HL-60 (cell line): ENCODE measurements at regions not wholly inside any gene's neighbourhood (a gene's known extent, or its start where the extent isn't known, plus 50 kb on each side); places are given as distances from the start of the nearest gene placed in this dataset.

Source experiments
- DNase-seq, 2 experiments: peaks; one replicate each; pipeline ENCODE4 v3.0.0-alpha.2; 2010 to 2020; ENCODE audit warnings: low read depth in 1 of 2, low spot score in 1 of 2
- H3K27ac ChIP-seq: fragments of 250-450 bp; sonication (Bioruptor Pico); replicated peaks from 2 replicates; pipeline ENCODE4 v1.5.1; 2020; ENCODE audit warnings: mild to moderate bottlenecking, moderate library complexity
- H3K27me3 ChIP-seq: fragments of 250-450 bp; sonication (Bioruptor Pico); 2 replicates; pipeline ENCODE4 v1.5.1; 2021; ENCODE audit warnings: mild to moderate bottlenecking, moderate library complexity; ENCODE audit not compliant: insufficient read depth, poor library complexity, severe bottlenecking
- H3K4me3 ChIP-seq: replicated peaks from 2 replicates; pipeline ENCODE4 v1.5.1; 2011; ENCODE audit warnings: mild to moderate bottlenecking, control low read depth, low read length; ENCODE audit not compliant: insufficient read depth
- GABPA ChIP-seq: IDR thresholded peaks from 2 replicates; pipeline ENCODE4 v1.6.1; 2012; ENCODE audit warnings: low read depth
- POLR2AphosphoS5 ChIP-seq: IDR thresholded peaks from 2 replicates; pipeline ENCODE4 v1.6.1; 2012; ENCODE audit warnings: low read depth
- SPI1 ChIP-seq: IDR thresholded peaks from 2 replicates; pipeline ENCODE4 v1.6.1; 2012; ENCODE audit warnings: low read depth, mild to moderate bottlenecking, borderline replicate concordance
- TF ChIP-seq, protein P1 (sequence below): IDR thresholded peaks from 2 replicates; pipeline ENCODE4 v1.6.1; 2012; ENCODE audit warnings: low read depth; ENCODE audit not compliant: insufficient replicate concordance
- TF ChIP-seq, protein P2 (sequence below): IDR thresholded peaks from one replicate; pipeline ENCODE4 v1.5.1; 2011; ENCODE audit warnings: low read length, control low read depth, inconsistent platforms; ENCODE audit not compliant: insufficient read depth

DNA sequence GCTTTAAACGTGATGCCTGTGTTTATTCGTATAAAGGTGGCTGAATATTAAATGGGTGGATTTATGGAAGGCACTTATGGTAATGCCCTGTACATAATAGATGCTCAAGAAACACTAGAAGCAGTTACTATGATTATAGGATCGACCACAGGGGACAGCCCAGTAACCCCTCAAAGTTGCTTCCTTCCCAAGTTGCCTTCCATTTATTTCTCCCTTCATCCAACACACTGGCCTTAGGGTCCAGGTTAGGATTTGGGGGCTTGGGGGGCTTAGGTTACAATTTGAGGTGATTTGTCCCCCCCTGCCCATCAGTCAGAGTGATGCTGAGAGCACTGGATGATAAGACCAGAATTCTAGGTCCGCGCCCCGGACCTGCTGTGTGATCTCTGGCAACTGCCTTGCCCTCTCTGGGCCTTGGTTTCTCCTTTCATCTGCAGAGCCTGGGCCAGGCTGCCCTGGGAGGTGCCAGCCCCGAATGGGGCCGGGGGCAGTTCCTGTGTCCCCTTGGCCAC, 101.5 kb downstream of the CEBPB start:
- no peak for DNase-seq
- no peaks in the 10 kb centered on the region for H3K27me3 ChIP-seq
- H3K27ac ChIP-seq: no peak overlapping the region
- TF ChIP-seq GABPA: no peak
- no peak overlapping the region for H3K4me3 ChIP-seq

DNA sequence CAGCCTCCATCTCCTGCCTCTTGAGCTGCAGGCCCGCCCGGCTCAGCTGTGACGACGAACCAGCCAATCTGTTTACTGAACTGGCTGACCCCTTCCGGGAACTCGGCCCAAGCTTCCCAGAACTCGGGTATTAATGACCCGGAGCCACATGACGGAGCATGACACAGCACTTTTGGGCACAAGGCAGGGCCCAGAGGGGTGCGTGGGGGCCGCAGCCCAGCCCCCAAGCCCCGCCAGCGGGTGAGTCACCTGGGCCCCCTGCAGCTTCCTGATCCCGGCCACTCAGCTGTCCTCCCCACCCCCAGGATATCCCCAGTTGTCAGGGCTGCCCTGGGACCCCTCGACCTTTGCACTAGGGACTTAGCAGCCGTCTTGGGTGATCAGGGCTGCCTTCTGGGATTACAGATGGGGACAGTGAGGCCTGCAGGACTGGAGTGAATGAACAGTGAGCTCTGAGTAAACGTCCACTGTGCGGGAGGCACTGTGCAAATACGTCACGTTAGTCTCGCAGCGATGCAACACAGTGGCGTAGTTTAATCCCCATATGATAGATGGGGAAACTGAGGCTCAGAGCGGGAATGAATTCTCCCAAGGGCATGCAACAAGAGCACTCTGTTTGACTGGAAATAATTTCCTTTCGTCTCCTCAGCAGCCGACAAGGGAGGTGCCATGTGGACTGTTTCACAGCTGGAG, 102.1 kb downstream of the CEBPB start:
- Histone ChIP-seq H3K27me3 (no peaks in the 10 kb centered on the region), H3K4me3 (no peak overlapping the region), H3K27ac (no peak overlapping the region)
- DNase-seq: no peak
- TF ChIP-seq SPI1: no peak
- TF ChIP-seq, protein P1, sequence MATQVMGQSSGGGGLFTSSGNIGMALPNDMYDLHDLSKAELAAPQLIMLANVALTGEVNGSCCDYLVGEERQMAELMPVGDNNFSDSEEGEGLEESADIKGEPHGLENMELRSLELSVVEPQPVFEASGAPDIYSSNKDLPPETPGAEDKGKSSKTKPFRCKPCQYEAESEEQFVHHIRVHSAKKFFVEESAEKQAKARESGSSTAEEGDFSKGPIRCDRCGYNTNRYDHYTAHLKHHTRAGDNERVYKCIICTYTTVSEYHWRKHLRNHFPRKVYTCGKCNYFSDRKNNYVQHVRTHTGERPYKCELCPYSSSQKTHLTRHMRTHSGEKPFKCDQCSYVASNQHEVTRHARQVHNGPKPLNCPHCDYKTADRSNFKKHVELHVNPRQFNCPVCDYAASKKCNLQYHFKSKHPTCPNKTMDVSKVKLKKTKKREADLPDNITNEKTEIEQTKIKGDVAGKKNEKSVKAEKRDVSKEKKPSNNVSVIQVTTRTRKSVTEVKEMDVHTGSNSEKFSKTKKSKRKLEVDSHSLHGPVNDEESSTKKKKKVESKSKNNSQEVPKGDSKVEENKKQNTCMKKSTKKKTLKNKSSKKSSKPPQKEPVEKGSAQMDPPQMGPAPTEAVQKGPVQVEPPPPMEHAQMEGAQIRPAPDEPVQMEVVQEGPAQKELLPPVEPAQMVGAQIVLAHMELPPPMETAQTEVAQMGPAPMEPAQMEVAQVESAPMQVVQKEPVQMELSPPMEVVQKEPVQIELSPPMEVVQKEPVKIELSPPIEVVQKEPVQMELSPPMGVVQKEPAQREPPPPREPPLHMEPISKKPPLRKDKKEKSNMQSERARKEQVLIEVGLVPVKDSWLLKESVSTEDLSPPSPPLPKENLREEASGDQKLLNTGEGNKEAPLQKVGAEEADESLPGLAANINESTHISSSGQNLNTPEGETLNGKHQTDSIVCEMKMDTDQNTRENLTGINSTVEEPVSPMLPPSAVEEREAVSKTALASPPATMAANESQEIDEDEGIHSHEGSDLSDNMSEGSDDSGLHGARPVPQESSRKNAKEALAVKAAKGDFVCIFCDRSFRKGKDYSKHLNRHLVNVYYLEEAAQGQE: no peak

DNA sequence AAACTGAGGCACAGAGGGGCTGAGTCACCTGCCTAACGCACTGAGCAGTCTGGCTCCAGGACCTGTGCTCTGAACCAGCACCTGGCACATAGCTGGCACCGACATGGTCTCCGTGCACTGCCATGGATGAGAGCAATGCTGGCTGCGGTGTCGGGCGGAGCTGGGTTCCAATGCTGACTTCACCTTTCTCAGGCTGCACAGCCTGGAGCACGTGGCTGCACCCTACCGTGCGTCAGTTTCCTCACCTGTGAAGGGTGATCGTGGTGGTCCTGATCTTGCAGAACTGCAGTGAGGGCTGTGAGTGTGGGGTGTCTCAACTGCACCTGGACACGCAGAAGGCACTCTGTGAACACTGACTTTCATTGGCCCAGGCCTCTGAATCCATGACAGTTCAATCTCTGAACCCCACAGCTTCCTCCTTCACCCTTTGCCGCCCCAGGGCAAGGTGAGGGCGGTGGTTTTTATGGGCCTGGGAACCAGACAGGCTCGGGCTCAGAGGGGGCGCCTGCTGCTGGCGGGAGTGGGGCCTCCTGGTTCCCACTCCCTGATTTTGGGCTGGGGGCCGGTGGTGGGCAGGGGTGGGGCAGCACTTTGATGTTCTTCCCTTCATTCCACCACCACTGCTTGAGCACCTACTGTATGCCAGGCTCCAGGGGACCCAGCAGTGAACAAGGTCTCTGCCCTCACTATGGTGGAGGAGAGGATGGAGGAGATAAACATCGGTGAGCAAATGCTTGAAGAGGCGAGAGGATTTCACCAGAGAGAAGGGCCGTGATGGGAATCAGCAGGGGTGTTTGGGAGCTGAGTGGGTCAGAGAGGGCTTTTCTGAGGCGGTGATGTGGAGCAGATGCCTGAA, 102.9 kb downstream of the CEBPB start:
- TF ChIP-seq GABPA: no peak
- TF ChIP-seq, protein P2, sequence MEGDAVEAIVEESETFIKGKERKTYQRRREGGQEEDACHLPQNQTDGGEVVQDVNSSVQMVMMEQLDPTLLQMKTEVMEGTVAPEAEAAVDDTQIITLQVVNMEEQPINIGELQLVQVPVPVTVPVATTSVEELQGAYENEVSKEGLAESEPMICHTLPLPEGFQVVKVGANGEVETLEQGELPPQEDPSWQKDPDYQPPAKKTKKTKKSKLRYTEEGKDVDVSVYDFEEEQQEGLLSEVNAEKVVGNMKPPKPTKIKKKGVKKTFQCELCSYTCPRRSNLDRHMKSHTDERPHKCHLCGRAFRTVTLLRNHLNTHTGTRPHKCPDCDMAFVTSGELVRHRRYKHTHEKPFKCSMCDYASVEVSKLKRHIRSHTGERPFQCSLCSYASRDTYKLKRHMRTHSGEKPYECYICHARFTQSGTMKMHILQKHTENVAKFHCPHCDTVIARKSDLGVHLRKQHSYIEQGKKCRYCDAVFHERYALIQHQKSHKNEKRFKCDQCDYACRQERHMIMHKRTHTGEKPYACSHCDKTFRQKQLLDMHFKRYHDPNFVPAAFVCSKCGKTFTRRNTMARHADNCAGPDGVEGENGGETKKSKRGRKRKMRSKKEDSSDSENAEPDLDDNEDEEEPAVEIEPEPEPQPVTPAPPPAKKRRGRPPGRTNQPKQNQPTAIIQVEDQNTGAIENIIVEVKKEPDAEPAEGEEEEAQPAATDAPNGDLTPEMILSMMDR: no peak
- TF ChIP-seq, protein P1: no peak
- H3K27me3 ChIP-seq: no peaks in the 10 kb centered on the region
- no peak for DNase-seq
- H3K27ac ChIP-seq: no peak overlapping the region
- no peak overlapping the region for H3K4me3 ChIP-seq

DNA sequence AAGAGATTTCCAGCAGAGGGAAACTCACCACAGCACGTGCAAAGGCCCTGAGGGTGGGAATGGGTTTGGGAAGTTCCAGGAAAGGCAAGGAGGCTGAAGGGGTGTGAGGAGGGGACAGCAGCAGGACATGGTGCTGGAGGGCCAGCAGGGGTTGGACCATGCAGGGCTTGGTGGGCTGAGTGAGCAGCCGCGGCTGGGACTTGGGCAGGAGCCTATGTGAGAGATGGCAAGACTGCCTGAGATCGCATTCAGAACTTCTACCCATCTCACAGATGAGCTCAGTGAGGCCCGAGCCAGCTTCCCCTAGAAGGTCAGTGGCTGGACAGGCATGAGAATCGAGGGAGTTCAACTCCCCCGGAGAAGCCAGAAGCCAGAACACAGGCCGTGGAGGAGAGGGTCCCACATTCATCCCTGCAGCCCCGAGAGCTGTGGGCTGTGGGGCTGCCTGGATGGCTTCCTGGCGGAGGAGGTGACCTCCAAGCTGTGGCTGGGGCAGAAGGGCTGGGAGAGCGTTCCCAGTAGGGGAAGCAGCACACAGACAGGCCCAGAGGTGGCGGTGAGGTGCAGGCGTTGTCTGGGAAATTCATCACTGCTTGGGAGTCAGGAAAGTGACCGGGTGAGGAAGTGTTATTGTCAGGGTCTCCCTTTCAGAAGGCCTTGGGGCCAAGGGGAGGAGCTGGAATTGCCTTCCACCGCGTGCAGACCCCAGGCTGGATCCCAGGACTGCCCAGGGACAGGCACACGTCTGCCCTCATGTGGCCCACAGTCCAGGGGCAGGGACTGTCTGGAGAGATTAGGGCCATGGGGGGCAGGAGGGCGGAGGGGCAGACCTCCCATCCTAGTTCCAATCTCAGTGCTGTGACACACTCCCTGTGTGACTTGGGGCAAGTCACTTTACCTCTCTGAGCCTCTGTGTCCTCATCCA, 103.8 kb downstream of the CEBPB start:
- Histone ChIP-seq H3K4me3 (no peak overlapping the region), H3K27me3 (no peaks in the 10 kb centered on the region), H3K27ac (no peak overlapping the region)
- TF ChIP-seq, protein P2: no peak
- TF ChIP-seq POLR2AphosphoS5 (no peak), GABPA (no peak), SPI1 (no peak)
- TF ChIP-seq, protein P1: no peak
- DNase-seq: no peak
